MM.1S (cell line): ENCODE measurements at regions not wholly inside any gene's neighbourhood (a gene's known extent, or its start where the extent isn't known, plus 50 kb on each side); places are given as distances from the start of the nearest gene placed in this dataset.

ENCODE experiments used
- DNase-seq: peaks from one replicate; pipeline ENCODE4 v3.0.0-alpha.2; 2015
- H2AFZ ChIP-seq: fragments of 300-600 bp; sonication (generic); 2 replicates; pipeline ENCODE4 v1.6.0; 2016; ENCODE audit warnings: antibody characterized with exemption, low read length
- H3F3A ChIP-seq: fragments of 300-600 bp; sonication (generic); 2 replicates; pipeline ENCODE4 v1.6.1; 2016; ENCODE audit warnings: mild to moderate bottlenecking, antibody characterized with exemption, low read length, moderate library complexity, mixed read lengths; ENCODE audit not compliant: insufficient read depth
- H3K27ac ChIP-seq: fragments of 300-600 bp; sonication (generic); 2 replicates; pipeline ENCODE4 v1.5.1; 2016; ENCODE audit warnings: mild to moderate bottlenecking, low read length
- H3K27me3 ChIP-seq: fragments of 300-600 bp; sonication (generic); replicated peaks from 2 replicates; pipeline ENCODE4 v1.6.0; 2016; ENCODE audit warnings: low read length; ENCODE audit not compliant: insufficient read depth
- H3K36me3 ChIP-seq: fragments of 300-600 bp; sonication (generic); replicated peaks from 2 replicates; pipeline ENCODE4 v1.6.1; 2016; ENCODE audit warnings: mild to moderate bottlenecking, low read length, mixed read lengths; ENCODE audit not compliant: insufficient read depth
- H3K4me1 ChIP-seq: fragments of 300-600 bp; sonication (generic); 2 replicates; pipeline ENCODE4 v1.6.1; 2016; ENCODE audit warnings: low read length, mixed read lengths
- H3K4me2 ChIP-seq: fragments of 300-600 bp; sonication (generic); 2 replicates; pipeline ENCODE4 v1.6.0; 2016; ENCODE audit warnings: low read depth, low read length
- H3K4me3 ChIP-seq: fragments of 300-600 bp; sonication (generic); 2 replicates; pipeline ENCODE4 v1.5.1; 2016; ENCODE audit warnings: low read length, mixed read lengths
- H3K79me2 ChIP-seq: fragments of 300-600 bp; sonication (generic); 2 replicates; pipeline ENCODE4 v1.6.1; 2016; ENCODE audit warnings: mixed run types, low read length, mixed read lengths
- H3K9ac ChIP-seq: fragments of 300-600 bp; sonication (generic); 2 replicates; pipeline ENCODE4 v1.6.1; 2016; ENCODE audit warnings: low read length, mixed read lengths
- H3K9me2 ChIP-seq: fragments of 300-600 bp; sonication (generic); replicated peaks from 2 replicates; pipeline ENCODE4 v1.6.1; 2016; ENCODE audit warnings: mild to moderate bottlenecking, low read length, mixed read lengths; ENCODE audit not compliant: insufficient read depth
- H3K9me3 ChIP-seq: fragments of 300-600 bp; sonication (generic); replicated peaks from 2 replicates; pipeline ENCODE4 v1.6.1; 2016; ENCODE audit warnings: mild to moderate bottlenecking, low read length, mixed read lengths; ENCODE audit not compliant: insufficient read depth
- H4K20me1 ChIP-seq: fragments of 300-600 bp; sonication (generic); 2 replicates; pipeline ENCODE4 v1.6.1; 2016; ENCODE audit warnings: mild to moderate bottlenecking, low read length, moderate library complexity, mixed read lengths; ENCODE audit not compliant: insufficient read depth
- CTCF ChIP-seq: fragments of 300-600 bp; sonication (generic); IDR thresholded peaks from 2 replicates; pipeline ENCODE4 v1.5.1; 2016; ENCODE audit warnings: antibody characterized with exemption, low read length, mixed read lengths
- EZH2 ChIP-seq: fragments of 300-600 bp; sonication (generic); optimal IDR thresholded peaks from 2 replicates; pipeline ENCODE3; 2017; ENCODE audit warnings: low read depth, mild to moderate bottlenecking, antibody characterized with exemption, low read length, mixed read lengths
- EZH2phosphoT487 ChIP-seq: fragments of 300-600 bp; sonication (generic); IDR thresholded peaks from 2 replicates; pipeline ENCODE4 v1.6.1; 2018; ENCODE audit warnings: antibody characterized with exemption, low read length

- DNase-seq, result no peak
- no peaks in the 10 kb centered on the region for H3K4me1 ChIP-seq
Observed at GRCh38 chr13:21948769-21949474, 278.0 kb downstream of the FGF9 start.

GRCh38 chr13:21949818-21950429, 279.1 kb downstream of the FGF9 start:
- no peaks in the 10 kb centered on the region for H4K20me1 ChIP-seq
- TF ChIP-seq EZH2 (no peak), CTCF (no peak), EZH2phosphoT487 (no peak)
- H3K36me3 ChIP-seq, result no peaks in the 10 kb centered on the region
- H3F3A ChIP-seq, result no peaks in the 10 kb centered on the region
- H3K79me2 ChIP-seq, result no peaks in the 10 kb centered on the region
- no peak overlapping the region for H2AFZ ChIP-seq
- no peak overlapping the region for H3K4me2 ChIP-seq
- no peak overlapping the region for H3K4me3 ChIP-seq
- H3K9me3 ChIP-seq, result no peaks in the 10 kb centered on the region
- no peaks in the 10 kb centered on the region for H3K27me3 ChIP-seq
- H3K9ac ChIP-seq, result no peak overlapping the region
- no peaks in the 10 kb centered on the region for H3K4me1 ChIP-seq
- H3K9me2 ChIP-seq, result no peaks in the 10 kb centered on the region
- no peak for DNase-seq
- H3K27ac ChIP-seq, result no peak overlapping the region

More at GRCh38 chr13:21948769-21949474, 278.0 kb downstream of the FGF9 start:
- H3K27ac ChIP-seq, result no peak overlapping the region
- H4K20me1 ChIP-seq, result no peaks in the 10 kb centered on the region
- H3K4me3 ChIP-seq, result no peak overlapping the region
- no peaks in the 10 kb centered on the region for H3K79me2 ChIP-seq
- no peaks in the 10 kb centered on the region for H3K27me3 ChIP-seq
- H3K4me2 ChIP-seq, result no peak overlapping the region
- no peak overlapping the region for H3K9ac ChIP-seq
- no peaks in the 10 kb centered on the region for H3K9me3 ChIP-seq
- no peaks in the 10 kb centered on the region for H3F3A ChIP-seq
- TF ChIP-seq CTCF, result no peak
- TF ChIP-seq EZH2phosphoT487, result no peak
- no peak for TF ChIP-seq EZH2
- no peaks in the 10 kb centered on the region for H3K36me3 ChIP-seq
- no peak overlapping the region for H2AFZ ChIP-seq
- no peaks in the 10 kb centered on the region for H3K9me2 ChIP-seq

GRCh38 chr13:21956666-21957065, 285.8 kb downstream of the FGF9 start:
- TF ChIP-seq EZH2phosphoT487 (no peak), EZH2 (no peak), CTCF (no peak)
- no peaks in the 10 kb centered on the region for H3K27me3 ChIP-seq
- DNase-seq, result no peak
- H3F3A ChIP-seq, result no peaks in the 10 kb centered on the region
- no peaks in the 10 kb centered on the region for H3K9me2 ChIP-seq
- H4K20me1 ChIP-seq, result no peaks in the 10 kb centered on the region
- H2AFZ ChIP-seq, result no peak overlapping the region
- H3K9me3 ChIP-seq, result no peaks in the 10 kb centered on the region
- no peak overlapping the region for H3K4me3 ChIP-seq
- H3K4me1 ChIP-seq, result no peaks in the 10 kb centered on the region
- H3K79me2 ChIP-seq, result no peaks in the 10 kb centered on the region
- no peaks in the 10 kb centered on the region for H3K36me3 ChIP-seq
- H3K9ac ChIP-seq, result no peak overlapping the region
- H3K27ac ChIP-seq, result no peak overlapping the region
- no peak overlapping the region for H3K4me2 ChIP-seq
